ENCODE measurements at regions not wholly inside any gene's neighbourhood (a gene's known extent, or its start where the extent isn't known, plus 50 kb on each side); places are given as distances from the start of the nearest gene placed in this dataset.

GRCh38 chr10:56296618-56297017 is 64.4 kb downstream of the ZWINT start (continued):
- no peak for TF ChIP-seq USF1 (IDR thresholded peaks at IDR 0.05; ENCODE audit: borderline replicate concordance, extremely low read length, insufficient read depth, low read depth, low read length)
- no peak for TF ChIP-seq MEF2B (IDR thresholded peaks at IDR 0.05; ENCODE audit: partially characterized antibody, poor library complexity, severe bottlenecking)
- no peak for TF ChIP-seq IRF4 (IDR thresholded peaks at IDR 0.05; ENCODE audit: low read depth, low read length)
- TF ChIP-seq PKNOX1 (IDR thresholded peaks at IDR 0.05), result no peak
- TF ChIP-seq RUNX3 (IDR thresholded peaks at IDR 0.05; ENCODE audit: low read length), result no peak
- no peak for TF ChIP-seq NRF1 (conservative IDR thresholded peaks at IDR 0.05; ENCODE audit: low read depth, low read length)
- TF ChIP-seq TBL1XR1 (IDR thresholded peaks at IDR 0.05; ENCODE audit: low read depth, low read length), result no peak
- TF ChIP-seq ZNF217 (IDR thresholded peaks at IDR 0.05), result no peak
- no peak for TF ChIP-seq YY1 (IDR thresholded peaks at IDR 0.05; ENCODE audit: low read depth, low read length)
- TF ChIP-seq ATF7 (IDR thresholded peaks at IDR 0.05; ENCODE audit: low read depth), result no peak
- TF ChIP-seq DPF2 (IDR thresholded peaks at IDR 0.05), result no peak
- TF ChIP-seq SMARCA5 (IDR thresholded peaks at IDR 0.05), result no peak
- TF ChIP-seq MXI1 (IDR thresholded peaks at IDR 0.05; ENCODE audit: low read depth, low read length), result no peak

GRCh38 chr10:56288403-56288802 is 72.7 kb downstream of the ZWINT start:
- no peaks in the 10 kb centered on the region for H3K9me3 ChIP-seq (replicated peaks; ENCODE audit: control insufficient read depth, insufficient read depth, low read length)
- intact Hi-C loops (cut with micrococcal nuclease; ENCODE audit: unreplicated experiment) (no loop called here), in situ Hi-C loops (cut with MboI) (no loop called here)
- H3K79me2 ChIP-seq (ENCODE audit: control insufficient read depth, insufficient read depth, low read length), result no peaks in the 10 kb centered on the region
- H2AFZ ChIP-seq (ENCODE audit: control insufficient read depth, low read depth, low read length), result no peak overlapping the region
- H3K36me3 ChIP-seq (ENCODE audit: control insufficient read depth in 2 of 2, insufficient read depth in 2 of 2, low read length in 1 of 2), result no peaks in the 10 kb centered on the region
- ChIA-PET POLR2A (no interaction called here), RAD21 (ENCODE audit: unreplicated experiment) (no interaction called here), SMC1A (ENCODE audit: uncharacterized antibody, unreplicated experiment) (no interaction called here), CTCF (no interaction called here)
- H3K9ac ChIP-seq (ENCODE audit: control insufficient read depth, insufficient read depth, low read length), result no peak overlapping the region
- no peak overlapping the region for H3K4me2 ChIP-seq (ENCODE audit: control insufficient read depth, insufficient read depth)
- WGBS (ENCODE audit: insufficient coverage, insufficient replicate concordance, low lambda C conversion rate, missing lambda C conversion rate), result 0% methylated on average over 2 of the region's 2 CpGs
- H3K27ac ChIP-seq (ENCODE audit: control insufficient read depth, insufficient read depth), result no peak overlapping the region
- H3K27me3 ChIP-seq (replicated peaks in 1 of 2; ENCODE audit: control insufficient read depth in 2 of 2, insufficient read depth in 2 of 2, low read length in 1 of 2), result no peaks in the 10 kb centered on the region
- H3K4me1 ChIP-seq (ENCODE audit: control insufficient read depth, insufficient read depth, low read length), result no peaks in the 10 kb centered on the region
- FAIRE-seq (no peak), ATAC-seq (no peak), DNase-seq (ENCODE audit: low read depth, low spot score) (no peak)
- BruUV-seq (replicated peaks), result no TSS peak
- H3K4me3 ChIP-seq, result no peak overlapping the region
- TF ChIP-seq BACH1 (IDR thresholded peaks at IDR 0.05; ENCODE audit: borderline replicate concordance) (no peak), CBFB (IDR thresholded peaks at IDR 0.05; ENCODE audit: low read depth) (no peak), SREBF1 (IDR thresholded peaks at IDR 0.05; ENCODE audit: low read length) (no peak), TCF12 (IDR thresholded peaks at IDR 0.05; ENCODE audit: low read depth, low read length) (no peak), GATAD2B (conservative IDR thresholded peaks at IDR 0.05; ENCODE audit: low read depth) (no peak)
- H4K20me1 ChIP-seq (ENCODE audit: control insufficient read depth, insufficient read depth), result no peaks in the 10 kb centered on the region
